H1 (cell line): ENCODE measurements at regions not wholly inside any gene's neighbourhood (a gene's known extent, or its start where the extent isn't known, plus 50 kb on each side); places are given as distances from the start of the nearest gene placed in this dataset.

ENCODE experiments used
- CTCF ChIA-PET: fragments of 300-600 bp; sonication (Branson Sonifier 250); formaldehyde crosslinking; loops from one replicate; lab custom pipeline; 2021; ENCODE audit not compliant: partially characterized antibody; lab: Charles Lee
- POLR2A ChIA-PET: fragments of 300-600 bp; sonication (Branson Sonifier 250); formaldehyde crosslinking; loops from one replicate; lab custom pipeline; 2021; ENCODE audit warnings: inconsistent platforms; ENCODE audit not compliant: partially characterized antibody; lab: Charles Lee
- DNase-seq, 2 experiments: peaks; one replicate each; pipeline versions ENCODE4 v3.0.0 to v3.0.0-alpha.2; 2010 to 2022; ENCODE audit warnings: low spot score in 2 of 2, low read depth in 1 of 2, mixed read lengths in 1 of 2
- FAIRE-seq: peaks from 2 replicates; lab custom pipeline; 2011; peaks lifted over from hg19 to GRCh38; lab: Jason Lieb, UNC
- H2AFZ ChIP-seq: 2 replicates; pipeline ENCODE4 v1.8.1; 2012; ENCODE audit warnings: low read length, inconsistent platforms
- H2AK5ac ChIP-seq: 2 replicates; pipeline ENCODE4 v1.6.1; 2013; ENCODE audit warnings: low read depth, low read length
- H2BK120ac ChIP-seq: replicated peaks from 2 replicates; pipeline ENCODE3; 2013; ENCODE audit warnings: low read depth, low read length, inconsistent platforms
- H2BK12ac ChIP-seq: 2 replicates; pipeline ENCODE4 v1.6.1; 2013; ENCODE audit warnings: low read depth, low read length
- H2BK15ac ChIP-seq: 2 replicates; pipeline ENCODE4 v1.6.1; 2013; ENCODE audit warnings: low read length
- H2BK20ac ChIP-seq: 2 replicates; pipeline ENCODE4 v1.6.1; 2013; ENCODE audit warnings: low read length
- H2BK5ac ChIP-seq: 2 replicates; pipeline ENCODE4 v1.6.1; 2013; ENCODE audit warnings: low read depth, low read length
- H3K14ac ChIP-seq: 2 replicates; pipeline ENCODE4 v1.6.1; 2013; ENCODE audit warnings: inconsistent platforms; ENCODE audit not compliant: insufficient read length
- H3K18ac ChIP-seq: 2 replicates; pipeline ENCODE4 v1.6.1; 2013; ENCODE audit warnings: low read length; ENCODE audit errors: extremely low read depth
- H3K23ac ChIP-seq: 2 replicates; pipeline ENCODE4 v1.6.1; 2013; ENCODE audit warnings: inconsistent platforms; ENCODE audit not compliant: insufficient read length
- H3K23me2 ChIP-seq: 2 replicates; pipeline ENCODE4 v1.6.1; 2013; ENCODE audit warnings: low read depth, low read length
- H3K27ac ChIP-seq: 2 replicates; pipeline ENCODE4 v1.6.1; 2011; ENCODE audit warnings: low read depth, low read length, inconsistent platforms
- H3K27me3 ChIP-seq, 4 experiments: replicated peaks in 1 of 4; 1 replicate in 1 of 4; 2 replicates in 3 of 4; pipeline versions ENCODE4 v1.6.1 to v1.8.1; 2011 to 2013; ENCODE audit warnings: low read length in 3 of 4, mild to moderate bottlenecking in 3 of 4, inconsistent platforms in 2 of 4, mixed read lengths in 2 of 4, moderate library complexity in 1 of 4; ENCODE audit not compliant: control insufficient read depth in 3 of 4, insufficient read depth in 3 of 4; ENCODE audit errors: extremely low read depth in 1 of 4
- H3K36me3 ChIP-seq, 4 experiments: 2 replicates each; pipeline versions ENCODE4 v1.6.1 to v1.8.1; 2011 to 2013; ENCODE audit warnings: mild to moderate bottlenecking in 4 of 4, low read length in 3 of 4, moderate library complexity in 2 of 4, control low read depth in 1 of 4, inconsistent platforms in 1 of 4; ENCODE audit not compliant: insufficient read depth in 4 of 4, control insufficient read depth in 2 of 4
- H3K4ac ChIP-seq: replicated peaks from 2 replicates; pipeline ENCODE3; 2013; ENCODE audit warnings: low read length, low read depth, mixed read lengths, inconsistent platforms; ENCODE audit not compliant: insufficient read length
- H3K4me1 ChIP-seq, 4 experiments: replicated peaks in 1 of 4; 1 replicate in 1 of 4; 2 replicates in 3 of 4; pipeline versions ENCODE4 v1.6.1 to v1.8.1; 2011 to 2013; ENCODE audit warnings: low read length in 3 of 4, inconsistent platforms in 2 of 4, mixed read lengths in 1 of 4; ENCODE audit not compliant: insufficient read depth in 4 of 4, control insufficient read depth in 3 of 4
- H3K4me2 ChIP-seq, 2 experiments: 2 replicates each; pipeline versions ENCODE4 v1.6.1 to v1.8.1; 2011 to 2013; ENCODE audit warnings: low read depth in 2 of 2, low read length in 2 of 2, control low read depth in 1 of 2, inconsistent platforms in 1 of 2, mild to moderate bottlenecking in 1 of 2; ENCODE audit not compliant: insufficient read depth in 1 of 2
- H3K4me3 ChIP-seq, 4 experiments: fragments of 200-600, 300-600 bp in 1 of 4; sonication (generic), shearing (Covaris generic), sonication (Bioruptor Twin) in 1 of 4; 2 replicates each; pipeline versions ENCODE4 v1.5.1 to v1.8.1; 2011 to 2016; ENCODE audit warnings: low read length in 4 of 4, low read depth in 3 of 4, control low read depth in 2 of 4, inconsistent platforms in 2 of 4, mild to moderate bottlenecking in 2 of 4, mixed read lengths in 1 of 4, moderate library complexity in 1 of 4; ENCODE audit not compliant: insufficient read depth in 2 of 4; ENCODE audit errors: extremely low read depth in 1 of 4
- H3K56ac ChIP-seq: replicated peaks from 2 replicates; pipeline ENCODE3; 2013; ENCODE audit warnings: low read depth, mild to moderate bottlenecking, mixed read lengths, low read length, inconsistent platforms; ENCODE audit not compliant: insufficient read length
- H3K79me1 ChIP-seq: 2 replicates; pipeline ENCODE4 v1.6.1; 2013; ENCODE audit warnings: low read depth, low read length, control low read depth
- H3K79me2 ChIP-seq, 2 experiments: 2 replicates each; pipeline versions ENCODE4 v1.6.1 to v1.8.1; 2012 to 2013; ENCODE audit warnings: low read length in 2 of 2, mild to moderate bottlenecking in 2 of 2, inconsistent platforms in 1 of 2; ENCODE audit not compliant: insufficient read depth in 2 of 2, control insufficient read depth in 1 of 2
- H3K9ac ChIP-seq, 4 experiments: replicated peaks in 1 of 4; 1 replicate in 1 of 4; 2 replicates in 3 of 4; pipeline versions ENCODE4 v1.6.1 to v1.8.1; 2011 to 2013; ENCODE audit warnings: low read depth in 3 of 4, low read length in 3 of 4, control low read depth in 2 of 4, mild to moderate bottlenecking in 2 of 4, moderate library complexity in 2 of 4, inconsistent platforms in 1 of 4; ENCODE audit errors: extremely low read depth in 1 of 4
- H3K9me3 ChIP-seq, 2 experiments: 2 replicates each; pipeline versions ENCODE4 v1.6.1 to v1.8.1; 2012 to 2013; ENCODE audit warnings: mild to moderate bottlenecking in 2 of 2, moderate library complexity in 2 of 2, control low read depth in 1 of 2, inconsistent platforms in 1 of 2, low read depth in 1 of 2, low read length in 1 of 2, mixed read lengths in 1 of 2; ENCODE audit not compliant: insufficient read depth in 2 of 2
- H4K20me1 ChIP-seq, 2 experiments: replicated peaks in 1 of 2; 2 replicates each; pipeline versions ENCODE3 to v1.8.1; 2011 to 2013; ENCODE audit warnings: inconsistent platforms in 2 of 2, low read length in 2 of 2, mild to moderate bottlenecking in 1 of 2; ENCODE audit not compliant: insufficient read depth in 2 of 2, control insufficient read depth in 1 of 2
- H4K5ac ChIP-seq: 2 replicates; pipeline ENCODE4 v1.6.1; 2013; ENCODE audit warnings: low read length, low read depth, mixed read lengths, inconsistent platforms; ENCODE audit not compliant: insufficient read length
- H4K8ac ChIP-seq: 2 replicates; pipeline ENCODE4 v1.8.0; 2013; ENCODE audit warnings: mild to moderate bottlenecking, moderate library complexity, low read length, inconsistent platforms; ENCODE audit not compliant: insufficient read depth; ENCODE audit errors: extremely low read depth
- H4K91ac ChIP-seq: replicated peaks from 2 replicates; pipeline ENCODE3; 2013; ENCODE audit warnings: low read length, mixed read lengths, inconsistent platforms; ENCODE audit not compliant: insufficient read length
- HDAC2 ChIP-seq, 2 experiments: fragments of 300-600 bp in 1 of 2; sonication (generic) in 1 of 2; IDR thresholded peaks; 2 replicates each; pipeline ENCODE4 v1.6.1; 2011 to 2012; ENCODE audit warnings: low read depth in 2 of 2, low read length in 2 of 2, mild to moderate bottlenecking in 2 of 2, moderate library complexity in 2 of 2, borderline replicate concordance in 1 of 2, inconsistent platforms in 1 of 2
- HDAC6 ChIP-seq: IDR thresholded peaks from one replicate; pipeline ENCODE4 v1.7.1; 2012; ENCODE audit warnings: low read depth, mild to moderate bottlenecking, inconsistent platforms, low read length, moderate library complexity
- JUND ChIP-seq: IDR thresholded peaks from 2 replicates; pipeline ENCODE4 v1.6.1; 2011; ENCODE audit warnings: mild to moderate bottlenecking, improper control_type of control experiment, low read length
- MAFK ChIP-seq: IDR thresholded peaks from 2 replicates; pipeline ENCODE4 v1.6.1; 2012; ENCODE audit warnings: low read depth, mild to moderate bottlenecking, improper control_type of control experiment, low read length
- NRF1 ChIP-seq: IDR thresholded peaks from 2 replicates; pipeline ENCODE4 v1.6.1; 2011; ENCODE audit warnings: mild to moderate bottlenecking, low read depth, low read length, improper control_type of control experiment
- RAD21 ChIP-seq, 2 experiments: IDR thresholded peaks in 1 of 2; conservative IDR thresholded peaks in 1 of 2; 2 replicates each; pipeline ENCODE4 v1.6.1; 2011; ENCODE audit warnings: low read depth in 2 of 2, low read length in 2 of 2, improper control_type of control experiment in 1 of 2, inconsistent platforms in 1 of 2, mild to moderate bottlenecking in 1 of 2, moderate library complexity in 1 of 2
- RXRA ChIP-seq: IDR thresholded peaks from 2 replicates; pipeline ENCODE4 v1.6.1; 2011; ENCODE audit warnings: low read depth, mild to moderate bottlenecking, low read length, moderate library complexity; ENCODE audit not compliant: insufficient read depth
- SAP30 ChIP-seq: fragments of 300-600 bp; sonication (generic); IDR thresholded peaks from 2 replicates; pipeline ENCODE4 v1.7.1; 2012; ENCODE audit warnings: low read length, moderate library complexity, mild to moderate bottlenecking, inconsistent platforms; ENCODE audit not compliant: insufficient read depth, insufficient replicate concordance
- SP4 ChIP-seq: IDR thresholded peaks from 2 replicates; pipeline ENCODE4 v1.6.1; 2012; ENCODE audit warnings: low read length, inconsistent platforms
- SUZ12 ChIP-seq: fragments of 200-600 bp; sonication (generic); IDR thresholded peaks from 2 replicates; pipeline ENCODE4 v1.6.1; 2012; ENCODE audit warnings: mild to moderate bottlenecking, inconsistent platforms, low read length, moderate library complexity, mixed read lengths
- TEAD4 ChIP-seq: IDR thresholded peaks from 2 replicates; pipeline ENCODE4 v1.6.1; 2012; ENCODE audit warnings: low read depth, low read length, inconsistent platforms, mixed read lengths
- WGBS, 2 experiments: shearing (Covaris generic) in 1 of 2; methylation state at CpG; one replicate each; pipeline versions ENCODE4 v1.1.6 to v1.1.7; 2013 to 2015; ENCODE audit warnings: low lambda C conversion rate in 2 of 2, mixed read lengths in 2 of 2, inconsistent platforms in 1 of 2, low coverage in 1 of 2, missing lambda C conversion rate in 1 of 2; ENCODE audit not compliant: insufficient replicate concordance in 2 of 2, insufficient coverage in 1 of 2, insufficient read length in 1 of 2; ENCODE audit errors: extremely low coverage in 1 of 2, missing lambda C conversion rate in 1 of 2; 5-methylcytosine and 5-hydroxymethylcytosine counted together
- TF ChIP-seq, protein P1 (sequence below): IDR thresholded peaks from 2 replicates; pipeline ENCODE4 v1.6.1; 2012; ENCODE audit warnings: low read length, inconsistent platforms

DNA sequence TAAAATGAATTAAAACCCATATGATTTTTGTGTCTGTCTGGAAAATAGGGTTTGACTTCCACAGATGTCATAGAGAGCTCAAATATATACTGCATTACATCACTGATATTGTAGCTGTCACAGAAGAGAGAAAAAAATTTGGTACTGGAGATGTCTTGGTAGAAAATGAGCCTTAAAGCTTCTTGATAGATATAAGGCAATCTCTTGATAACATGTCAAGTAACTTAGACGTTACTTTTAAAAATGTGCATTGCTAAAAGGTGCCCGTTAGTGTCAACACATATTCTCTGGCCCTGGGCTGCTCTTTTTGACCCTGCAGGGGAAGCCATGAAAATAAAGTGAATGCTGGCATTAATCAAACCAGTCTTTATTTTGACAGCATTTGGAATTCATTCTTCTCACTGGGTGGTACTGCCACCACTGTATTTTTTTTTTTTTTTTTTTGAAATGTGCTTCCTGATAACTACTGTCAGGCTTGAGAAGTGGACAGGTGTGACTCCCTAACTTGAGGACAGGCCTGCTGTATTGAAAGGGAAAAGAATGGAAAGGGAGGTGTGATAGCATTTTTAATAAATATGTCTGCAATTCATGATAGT lies 53.0 kb upstream of the RAPGEF2 start:
- Histone ChIP-seq H2BK20ac (no peak overlapping the region), H3K23me2 (no peaks in the 10 kb centered on the region), H3K4me1 (peaks cover 0 to 14% (median 11%) of the 10 kb centered on the region in 4 experiments; a peak in 5 of 7 replicates), H3K14ac (no peak overlapping the region), H3K27ac (no peak overlapping the region), H3K27me3 (no peaks in the 10 kb centered on the region), H3K23ac (no peak overlapping the region), H3K4me3 (no peak overlapping the region), H2BK15ac (no peak overlapping the region), H4K5ac (no peak overlapping the region), H3K56ac (no peak overlapping the region), H3K36me3 (no peaks in the 10 kb centered on the region), H4K91ac (no peak overlapping the region), H3K4ac (no peak overlapping the region), H2BK12ac (no peak overlapping the region), H3K9ac (no peak overlapping the region), H2BK120ac (no peak overlapping the region), H3K18ac (no peak overlapping the region), H4K20me1 (no peaks in the 10 kb centered on the region), H3K4me2 (no peak overlapping the region), H2AFZ (no peak overlapping the region), H3K79me2 (no peaks in the 10 kb centered on the region), H2AK5ac (no peak overlapping the region), H2BK5ac (no peak overlapping the region), H3K79me1 (no peaks in the 10 kb centered on the region), H3K9me3 (no peaks in the 10 kb centered on the region), H4K8ac (no peak overlapping the region)
- FAIRE-seq (no peak), DNase-seq (no peak)
- WGBS, 2 experiments = 78% methylated on average over 2 of the region's 2 CpGs; no CpG with 5 or more reads in 1 of the 2 experiments
- ChIA-PET CTCF (interaction anchor here (0.6 to 1.0 kb wide), 2 partner anchors 33 to 189 kb away, joined by 3 to 4 read pairs; no protein-coding TSS in a partner anchor), POLR2A (no interaction called here)
- TF ChIP-seq SAP30 = no peak
- TF ChIP-seq, protein P1, sequence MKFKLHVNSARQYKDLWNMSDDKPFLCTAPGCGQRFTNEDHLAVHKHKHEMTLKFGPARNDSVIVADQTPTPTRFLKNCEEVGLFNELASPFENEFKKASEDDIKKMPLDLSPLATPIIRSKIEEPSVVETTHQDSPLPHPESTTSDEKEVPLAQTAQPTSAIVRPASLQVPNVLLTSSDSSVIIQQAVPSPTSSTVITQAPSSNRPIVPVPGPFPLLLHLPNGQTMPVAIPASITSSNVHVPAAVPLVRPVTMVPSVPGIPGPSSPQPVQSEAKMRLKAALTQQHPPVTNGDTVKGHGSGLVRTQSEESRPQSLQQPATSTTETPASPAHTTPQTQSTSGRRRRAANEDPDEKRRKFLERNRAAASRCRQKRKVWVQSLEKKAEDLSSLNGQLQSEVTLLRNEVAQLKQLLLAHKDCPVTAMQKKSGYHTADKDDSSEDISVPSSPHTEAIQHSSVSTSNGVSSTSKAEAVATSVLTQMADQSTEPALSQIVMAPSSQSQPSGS = no peak
- no peak for TF ChIP-seq SP4
- no peak for TF ChIP-seq SUZ12
- no peak for TF ChIP-seq JUND
- no peak for TF ChIP-seq RXRA
- TF ChIP-seq TEAD4 = no peak
- TF ChIP-seq RAD21 (IDR thresholded peaks at IDR 0.05 in 1 of 2, conservative IDR thresholded peaks at IDR 0.05 in 1 of 2; ENCODE audit: low read depth in 2 of 2, low read length in 2 of 2) = no peak
- TF ChIP-seq NRF1 = no peak
- TF ChIP-seq HDAC2 (IDR thresholded peaks at IDR 0.05; ENCODE audit: borderline replicate concordance in 1 of 2, low read depth in 2 of 2, low read length in 2 of 2) = no peak
- TF ChIP-seq HDAC6 = no peak
- no peak for TF ChIP-seq MAFK
